Lung (tissue), 11 donors: ENCODE measurements at regions not wholly inside any gene's neighbourhood (a gene's known extent, or its start where the extent isn't known, plus 50 kb on each side); places are given as distances from the start of the nearest gene placed in this dataset.

Source experiments
- ATAC-seq: fragments of 200-7000 bp; cut with Tn5 transposase; one replicate; pipeline ENCODE4 v1.9.1; 2020; ENCODE audit warnings: moderate number of reproducible peaks; ENCODE audit not compliant: insufficient read depth, low FRiP score
- DNase-seq, 3 donors: peaks; one replicate each; pipeline ENCODE4 v3.0.0-alpha.2; 2013 to 2017
- H3K27ac ChIP-seq, 2 donors: one replicate each; pipeline ENCODE4 v1.5.1; 2013; ENCODE audit warnings: mild to moderate bottlenecking in 2 of 2, moderate library complexity in 2 of 2, control low read depth in 1 of 2, inconsistent platforms in 1 of 2, low read depth in 1 of 2, low read length in 1 of 2
- H3K27me3 ChIP-seq, 3 donors: one replicate each; pipeline ENCODE4 v1.5.1; 2013; ENCODE audit warnings: low read length in 2 of 3; ENCODE audit not compliant: control insufficient read depth in 3 of 3, insufficient read depth in 3 of 3
- H3K36me3 ChIP-seq, 4 donors: one replicate each; pipeline ENCODE4 v1.5.1; 2013; ENCODE audit warnings: low read length in 4 of 4, mild to moderate bottlenecking in 1 of 4, moderate library complexity in 1 of 4; ENCODE audit not compliant: control insufficient read depth in 4 of 4, insufficient read depth in 4 of 4
- H3K4me1 ChIP-seq, 5 donors: one replicate each; pipeline ENCODE4 v1.5.1; 2013; ENCODE audit warnings: low read length in 5 of 5, mild to moderate bottlenecking in 2 of 5, moderate library complexity in 1 of 5; ENCODE audit not compliant: control insufficient read depth in 5 of 5, insufficient read depth in 5 of 5
- H3K4me3 ChIP-seq: one replicate; pipeline ENCODE4 v1.5.1; 2013; ENCODE audit warnings: mild to moderate bottlenecking, control low read depth, moderate library complexity
- H3K9ac ChIP-seq, 2 donors: one replicate each; pipeline ENCODE4 v1.5.1; 2013; ENCODE audit warnings: low read length in 2 of 2, control low read depth in 1 of 2; ENCODE audit not compliant: insufficient read depth in 1 of 2
- H3K9me3 ChIP-seq, 4 donors: one replicate each; pipeline ENCODE4 v1.5.1; 2013; ENCODE audit warnings: low read length in 3 of 4, mild to moderate bottlenecking in 1 of 4, moderate library complexity in 1 of 4; ENCODE audit not compliant: control insufficient read depth in 4 of 4, insufficient read depth in 3 of 4
- WGBS, 2 donors: extraction: QIAGEN DNeasy Blood & Tissue Kit; methylation state at CpG; one replicate each; pipeline ENCODE4 v1.1.7; 2013; 5-methylcytosine and 5-hydroxymethylcytosine counted together
- TF ChIP-seq, protein P1 (sequence below): IDR thresholded peaks from 2 replicates; pipeline ENCODE4 v1.5.1; 2012; ENCODE audit warnings: mild to moderate bottlenecking; ENCODE audit errors: control extremely low read depth, extremely low read depth
- donor health status: control.
- donor health status: control.
- donor health status: Bipolar disorder and iron deficiency.
- donor health status: healthy.
- donor health status: DM: yes; HTN: yes; CAD: no.

DNA sequence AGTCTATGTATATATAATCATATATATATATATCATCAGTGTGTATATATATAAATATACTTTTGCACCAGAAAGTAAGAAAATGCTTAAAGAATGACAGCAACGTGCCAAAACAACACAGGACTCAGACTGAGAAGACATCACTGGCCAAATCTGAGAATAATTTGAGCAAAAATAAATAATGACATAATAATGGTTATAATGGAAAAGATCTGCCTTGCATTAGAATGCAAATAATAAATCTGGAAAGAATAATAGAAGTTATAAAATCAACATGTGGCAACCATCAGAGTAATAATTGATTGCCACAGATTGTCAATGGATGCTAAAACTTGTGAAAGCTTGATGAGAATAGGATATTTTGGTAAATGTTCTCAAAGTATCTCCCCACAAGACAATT lies 61.5 kb upstream of the PLEKHG7 start:
- no peaks in the 10 kb centered on the region for H3K27me3 ChIP-seq
- ATAC-seq (no peak), DNase-seq (no peak)
- WGBS, 2 donors: 0 to 2% methylated on average over 1 of the region's 1 CpG
- H3K9ac ChIP-seq: no peak overlapping the region
- peaks cover 0 to 5% (median 0%) of the 10 kb centered on the region in 4 donors for H3K9me3 ChIP-seq
- no peaks in the 10 kb centered on the region for H3K36me3 ChIP-seq
- TF ChIP-seq, protein P1, sequence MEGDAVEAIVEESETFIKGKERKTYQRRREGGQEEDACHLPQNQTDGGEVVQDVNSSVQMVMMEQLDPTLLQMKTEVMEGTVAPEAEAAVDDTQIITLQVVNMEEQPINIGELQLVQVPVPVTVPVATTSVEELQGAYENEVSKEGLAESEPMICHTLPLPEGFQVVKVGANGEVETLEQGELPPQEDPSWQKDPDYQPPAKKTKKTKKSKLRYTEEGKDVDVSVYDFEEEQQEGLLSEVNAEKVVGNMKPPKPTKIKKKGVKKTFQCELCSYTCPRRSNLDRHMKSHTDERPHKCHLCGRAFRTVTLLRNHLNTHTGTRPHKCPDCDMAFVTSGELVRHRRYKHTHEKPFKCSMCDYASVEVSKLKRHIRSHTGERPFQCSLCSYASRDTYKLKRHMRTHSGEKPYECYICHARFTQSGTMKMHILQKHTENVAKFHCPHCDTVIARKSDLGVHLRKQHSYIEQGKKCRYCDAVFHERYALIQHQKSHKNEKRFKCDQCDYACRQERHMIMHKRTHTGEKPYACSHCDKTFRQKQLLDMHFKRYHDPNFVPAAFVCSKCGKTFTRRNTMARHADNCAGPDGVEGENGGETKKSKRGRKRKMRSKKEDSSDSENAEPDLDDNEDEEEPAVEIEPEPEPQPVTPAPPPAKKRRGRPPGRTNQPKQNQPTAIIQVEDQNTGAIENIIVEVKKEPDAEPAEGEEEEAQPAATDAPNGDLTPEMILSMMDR: no peak
- H3K27ac ChIP-seq: no peak overlapping the region
- H3K4me1 ChIP-seq: no peaks in the 10 kb centered on the region
- H3K4me3 ChIP-seq: no peak overlapping the region

DNA sequence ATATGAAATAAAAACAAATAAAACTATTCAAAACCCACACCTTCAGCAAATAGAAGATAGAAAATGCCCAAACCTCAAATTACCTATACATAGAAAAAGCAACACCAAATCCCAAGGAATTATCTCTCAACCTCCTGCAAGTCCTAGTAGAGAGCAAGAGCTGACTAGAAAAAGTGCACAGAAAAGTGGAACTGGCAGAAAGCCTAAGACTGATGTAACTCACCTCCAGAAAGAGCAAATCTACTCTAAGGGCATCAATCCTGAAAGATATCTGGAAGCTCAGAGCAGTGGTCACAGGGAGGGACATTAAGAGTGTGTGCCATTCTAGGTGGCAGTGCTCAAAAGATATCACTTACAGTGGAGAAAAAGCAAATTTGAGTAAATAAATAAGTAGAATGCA lies 62.1 kb upstream of the PLEKHG7 start:
- no peak overlapping the region for H3K27ac ChIP-seq
- H3K9ac ChIP-seq: no peak overlapping the region
- DNase-seq (no peak), ATAC-seq (no peak)
- TF ChIP-seq, protein P1: no peak
- H3K27me3 ChIP-seq: no peaks in the 10 kb centered on the region
- no peaks in the 10 kb centered on the region for H3K36me3 ChIP-seq
- no peak overlapping the region for H3K4me3 ChIP-seq
- peaks cover 0 to 5% (median 0%) of the 10 kb centered on the region in 4 donors for H3K9me3 ChIP-seq
- H3K4me1 ChIP-seq: no peaks in the 10 kb centered on the region

DNA sequence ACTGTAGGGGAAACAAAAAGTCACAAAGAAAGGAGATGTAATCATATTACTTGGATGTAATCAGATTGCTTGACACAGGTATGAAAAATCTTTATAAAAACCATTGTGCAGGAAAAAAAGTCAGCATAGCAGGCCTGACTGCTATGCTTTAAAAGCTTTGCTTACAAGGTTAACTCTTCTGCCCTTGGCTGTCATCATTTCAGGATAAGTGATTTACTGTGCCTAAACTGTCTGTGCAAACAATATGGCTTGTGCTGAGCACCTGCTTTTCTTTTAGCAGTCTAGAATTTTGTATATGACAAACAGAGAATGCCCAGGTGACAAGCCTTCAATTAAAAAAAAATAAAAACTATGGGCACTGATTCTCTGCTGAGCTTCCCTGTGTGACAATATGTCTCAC lies 63.8 kb upstream of the PLEKHG7 start:
- Histone ChIP-seq H3K27ac (no peak overlapping the region), H3K36me3 (no peaks in the 10 kb centered on the region), H3K4me1 (no peaks in the 10 kb centered on the region), H3K9me3 (peaks cover 0 to 5% (median 0%) of the 10 kb centered on the region in 4 donors), H3K9ac (no peak overlapping the region), H3K4me3 (no peak overlapping the region), H3K27me3 (no peaks in the 10 kb centered on the region)
- no peak for DNase-seq
- ATAC-seq: no peak
- TF ChIP-seq, protein P1: no peak

DNA sequence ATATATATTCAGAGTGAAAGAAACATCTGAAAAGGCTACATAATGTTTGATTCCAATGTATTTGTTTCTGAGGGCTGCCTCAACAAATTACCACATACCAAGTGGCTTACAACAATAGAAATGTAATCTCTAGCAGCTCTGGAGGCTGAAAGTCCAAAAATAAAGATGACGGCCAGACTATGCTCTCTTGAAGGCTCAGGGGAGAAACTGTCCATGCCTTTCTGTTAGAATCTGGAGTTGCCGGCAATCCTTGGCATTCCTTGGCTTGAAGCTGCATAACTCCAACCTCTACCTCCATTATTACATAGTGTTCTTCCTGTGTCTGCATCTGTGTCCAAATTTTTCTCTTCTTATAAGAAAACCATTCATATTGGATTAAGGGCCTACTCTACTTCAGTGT lies 68.1 kb upstream of the PLEKHG7 start:
- DNase-seq (no peak), ATAC-seq (no peak)
- Histone ChIP-seq H3K4me1 (peaks cover 0 to 4% (median 0%) of the 10 kb centered on the region in 5 donors), H3K4me3 (no peak overlapping the region), H3K9me3 (no peaks in the 10 kb centered on the region), H3K27ac (no peak overlapping the region), H3K36me3 (no peaks in the 10 kb centered on the region), H3K9ac (no peak overlapping the region), H3K27me3 (no peaks in the 10 kb centered on the region)
- TF ChIP-seq, protein P1: no peak
- WGBS, 2 donors: 94 to 98% methylated on average over 2 of the region's 2 CpGs
